Chondrocyte (in vitro differentiated cells): ENCODE measurements at regions not wholly inside any gene's neighbourhood (a gene's known extent, or its start where the extent isn't known, plus 50 kb on each side); places are given as distances from the start of the nearest gene placed in this dataset.

ENCODE experiments used
- DNase-seq: peaks from one replicate; pipeline ENCODE4 v3.0.0; 2021; ENCODE audit warnings: mixed read lengths, low spot score
- H3K27ac Mint-ChIP-seq: one replicate; pipeline ENCODE4 v1.8.0; 2021; ENCODE audit warnings: mild to moderate bottlenecking, moderate library complexity, mixed read lengths; ENCODE audit not compliant: unreplicated experiment
- H3K27me3 Mint-ChIP-seq: 2 replicates; pipeline ENCODE4 v1.8.0; 2021; ENCODE audit warnings: low read depth, mixed read lengths
- H3K36me3 Mint-ChIP-seq: 2 replicates; pipeline ENCODE4 v1.8.0; 2021; ENCODE audit warnings: low read depth, mixed read lengths
- H3K4me1 Mint-ChIP-seq: 2 replicates; pipeline ENCODE4 v1.8.0; 2021; ENCODE audit warnings: low read depth, mild to moderate bottlenecking, mixed read lengths
- H3K4me3 Mint-ChIP-seq: one replicate; pipeline ENCODE4 v1.8.0; 2021; ENCODE audit warnings: mild to moderate bottlenecking, moderate library complexity, mixed read lengths; ENCODE audit not compliant: unreplicated experiment
- H3K9me3 Mint-ChIP-seq: 2 replicates; pipeline ENCODE4 v1.8.0; 2021; ENCODE audit warnings: low read depth, mixed read lengths
- CTCF ChIP-seq: fragments of 200-600 bp; sonication (generic); IDR thresholded peaks from 2 replicates; pipeline ENCODE4 v1.5.0; 2021; ENCODE audit warnings: antibody characterized with exemption, mild to moderate bottlenecking, moderate library complexity

DNA sequence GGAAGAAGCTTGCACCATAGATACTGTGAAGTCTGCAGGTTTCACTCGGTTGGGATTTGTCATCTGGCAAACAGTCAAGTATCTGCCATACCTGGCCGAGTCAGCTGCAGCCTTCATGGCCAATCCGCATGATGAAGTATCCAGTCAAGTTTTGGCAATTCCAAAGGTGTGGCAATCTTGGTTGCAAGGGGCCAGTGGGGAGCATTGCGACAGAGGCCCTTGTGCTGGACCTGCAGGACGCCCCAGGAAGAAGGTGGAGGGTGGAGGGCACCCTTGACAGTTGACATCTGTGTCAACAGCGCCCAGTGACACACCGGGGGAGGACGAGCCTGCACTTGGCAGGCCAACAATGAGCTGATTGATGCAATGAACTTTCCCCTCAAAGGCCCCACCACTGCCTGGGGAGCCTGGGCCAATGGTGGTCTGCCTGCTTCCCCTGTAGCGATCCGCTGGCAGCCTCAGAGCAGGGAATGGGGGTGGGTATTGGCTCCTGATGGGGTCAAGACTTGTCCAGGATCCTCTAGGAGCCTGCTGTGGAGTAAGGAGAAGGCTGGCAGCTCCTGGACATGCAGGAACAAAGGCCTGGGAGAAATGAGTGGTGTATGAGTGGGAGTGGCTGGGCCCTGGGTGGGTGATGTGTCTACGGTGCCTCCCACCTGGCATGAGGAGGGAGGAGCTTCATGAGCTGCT is 122.8 kb upstream of the PITX1 start:
- TF ChIP-seq CTCF = no peak
- Mint-ChIP-seq H3K36me3 (peaks cover 3% of the 10 kb centered on the region), H3K4me1 (no peaks in the 10 kb centered on the region), H3K27me3 (peaks cover 41% of the 10 kb centered on the region), H3K4me3 (no peak overlapping the region), H3K9me3 (peaks cover 29% of the 10 kb centered on the region), H3K27ac (no peak overlapping the region)
- DNase-seq = no peak

DNA sequence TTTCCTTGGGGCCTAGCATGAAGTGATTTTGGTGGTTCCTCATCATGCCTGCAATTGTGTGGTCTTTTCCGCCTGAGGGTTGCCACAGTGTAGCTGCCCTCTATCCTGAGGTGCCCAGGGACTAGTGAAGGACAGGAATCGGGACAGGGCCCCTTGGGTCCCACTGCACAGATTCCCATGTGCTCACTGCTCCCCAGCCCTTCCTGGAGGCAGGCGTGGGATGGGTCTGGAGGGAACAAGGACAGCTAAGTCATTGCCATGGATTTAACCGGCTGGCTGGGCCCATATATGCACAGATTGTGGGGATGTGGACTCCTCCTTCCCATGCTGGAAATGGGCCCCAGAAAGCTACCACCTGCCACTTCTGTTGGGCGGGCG is 122.3 kb upstream of the PITX1 start:
- DNase-seq = no peak
- Mint-ChIP-seq H3K4me3 (no peak overlapping the region), H3K27me3 (peaks cover 39% of the 10 kb centered on the region), H3K9me3 (peaks cover 29% of the 10 kb centered on the region), H3K36me3 (peaks cover 3% of the 10 kb centered on the region), H3K4me1 (no peaks in the 10 kb centered on the region), H3K27ac (no peak overlapping the region)
- no peak for TF ChIP-seq CTCF

- Mint-ChIP-seq H3K36me3 (peaks cover 3% of the 10 kb centered on the region), H3K4me1 (no peaks in the 10 kb centered on the region), H3K27ac (no peak overlapping the region), H3K4me3 (no peak overlapping the region), H3K27me3 (peaks cover 35% of the 10 kb centered on the region), H3K9me3 (peaks cover 29% of the 10 kb centered on the region)
- DNase-seq = no peak
- TF ChIP-seq CTCF = no peak
Observed at GRCh38 chr5:135155616-135156214, 121.7 kb upstream of the PITX1 start.

- no peak for DNase-seq
- Mint-ChIP-seq H3K9me3 (peaks cover 22% of the 10 kb centered on the region), H3K27me3 (peaks cover 31% of the 10 kb centered on the region), H3K4me3 (no peak overlapping the region), H3K27ac (no peak overlapping the region), H3K4me1 (no peaks in the 10 kb centered on the region), H3K36me3 (peaks cover 3% of the 10 kb centered on the region)
- TF ChIP-seq CTCF = no peak
Observed at GRCh38 chr5:135154961-135155360, 120.9 kb upstream of the PITX1 start.

GRCh38 chr5:135154197-135154596 is 120.2 kb upstream of the PITX1 start:
- Mint-ChIP-seq H3K9me3 (peaks cover 15% of the 10 kb centered on the region), H3K36me3 (peaks cover 2% of the 10 kb centered on the region), H3K4me3 (no peak overlapping the region), H3K27me3 (peaks cover 25% of the 10 kb centered on the region), H3K4me1 (no peaks in the 10 kb centered on the region), H3K27ac (no peak overlapping the region)
- no peak for DNase-seq
- TF ChIP-seq CTCF = no peak
